ENCODE measurements at regions not wholly inside any gene's neighbourhood (a gene's known extent, or its start where the extent isn't known, plus 50 kb on each side); places are given as distances from the start of the nearest gene placed in this dataset.

GRCh38 chr3:103963599-103963998 is 1403.1 kb upstream of the ALCAM start:
- TF ChIP-seq CTCF (IDR thresholded peaks at IDR 0.05) (no peak), POLR2A (IDR thresholded peaks at IDR 0.05) (no peak)
